GM21390 (cell line): ENCODE measurements at regions not wholly inside any gene's neighbourhood (a gene's known extent, or its start where the extent isn't known, plus 50 kb on each side); places are given as distances from the start of the nearest gene placed in this dataset.

ENCODE experiments used
- ATAC-seq: cut with Tn5 transposase; IDR thresholded peaks from one replicate; pipeline ENCODE4 v1.9.1; 2021; ENCODE audit not compliant: unreplicated experiment

DNA sequence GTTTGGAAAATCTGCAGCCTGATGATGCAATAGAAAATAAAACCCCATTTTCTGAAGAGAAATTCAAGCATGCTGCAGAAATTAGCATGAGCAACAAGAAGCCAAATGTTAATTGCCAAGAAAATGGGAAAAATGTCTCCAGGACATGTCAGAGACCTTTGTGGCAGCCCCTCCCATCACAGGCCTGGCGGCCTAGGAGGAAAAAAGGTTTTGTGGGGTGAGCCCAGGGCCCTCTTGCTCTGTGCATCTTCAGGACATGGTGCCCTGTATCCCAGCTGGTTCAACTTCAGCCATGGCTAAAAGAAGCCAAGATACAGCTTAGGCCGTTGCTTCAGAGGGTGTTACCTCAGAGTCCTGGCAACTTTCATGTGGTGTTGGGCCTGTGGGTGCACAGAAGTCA, 775.5 kb upstream of the SEL1L start:
- ATAC-seq, result no peak

DNA sequence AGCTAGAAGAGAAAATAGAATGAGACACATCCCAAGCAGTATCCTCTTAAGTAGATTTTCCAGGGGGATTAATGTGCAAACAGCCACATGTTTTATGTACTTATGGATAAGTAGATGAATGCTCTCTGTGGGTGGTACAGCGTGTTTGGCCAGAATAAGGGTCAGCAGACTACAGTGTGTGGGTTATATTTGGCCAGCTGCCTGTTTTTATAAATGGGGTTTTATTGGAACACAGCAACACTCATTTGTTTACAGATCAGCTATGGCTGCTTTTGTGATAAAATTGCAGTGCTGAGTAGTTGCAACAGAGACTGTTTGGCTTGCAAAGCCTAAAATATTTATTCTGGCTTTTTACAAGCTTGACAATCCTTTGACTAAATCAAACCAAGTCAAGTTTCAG, 780.2 kb upstream of the SEL1L start:
- no peak for ATAC-seq

DNA sequence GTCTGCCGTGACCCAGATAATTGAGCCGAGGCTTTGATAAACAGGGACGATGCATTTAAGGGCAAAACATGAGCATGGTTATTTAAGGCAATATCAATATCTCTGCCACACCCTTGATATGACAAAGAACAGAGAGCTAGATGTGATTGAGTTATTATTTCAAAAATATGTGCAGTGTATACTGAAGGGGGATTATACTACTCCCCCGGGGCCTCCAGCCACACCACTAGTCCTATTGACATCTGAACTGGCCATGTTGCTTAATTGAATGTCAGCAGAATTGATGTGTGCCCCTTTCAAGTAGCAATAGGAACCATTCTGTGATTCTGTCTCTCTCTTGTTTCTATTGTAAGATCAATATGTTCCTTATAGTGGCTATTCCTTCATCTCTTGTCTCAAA, 794.8 kb upstream of the SEL1L start:
- ATAC-seq, result no peak

DNA sequence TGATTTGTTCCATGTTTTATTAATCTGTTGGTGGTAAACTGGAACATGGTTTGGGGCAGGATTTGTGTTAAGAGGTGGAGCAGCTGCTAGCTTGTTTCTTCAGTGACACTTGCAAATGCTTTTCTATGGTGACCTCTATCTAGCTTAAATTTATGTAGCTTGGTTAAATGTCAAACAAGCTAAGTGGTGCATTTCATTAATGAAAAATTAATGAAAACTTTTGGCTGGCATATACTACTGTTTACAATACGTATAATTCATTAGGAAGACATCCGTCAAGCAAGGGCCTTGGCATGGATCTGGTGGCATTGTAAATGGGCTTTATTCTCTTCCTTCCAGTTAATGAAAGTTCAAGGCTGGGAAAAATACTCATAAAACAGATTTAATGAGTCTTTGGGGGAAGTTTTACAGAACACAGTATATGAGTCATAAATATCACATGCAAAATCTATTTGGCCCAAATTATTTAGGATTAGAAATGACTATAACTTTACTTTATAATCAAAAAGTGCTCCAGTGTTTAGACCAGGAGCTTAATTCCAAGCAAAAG, 807.7 kb upstream of the SEL1L start:
- no peak for ATAC-seq

DNA sequence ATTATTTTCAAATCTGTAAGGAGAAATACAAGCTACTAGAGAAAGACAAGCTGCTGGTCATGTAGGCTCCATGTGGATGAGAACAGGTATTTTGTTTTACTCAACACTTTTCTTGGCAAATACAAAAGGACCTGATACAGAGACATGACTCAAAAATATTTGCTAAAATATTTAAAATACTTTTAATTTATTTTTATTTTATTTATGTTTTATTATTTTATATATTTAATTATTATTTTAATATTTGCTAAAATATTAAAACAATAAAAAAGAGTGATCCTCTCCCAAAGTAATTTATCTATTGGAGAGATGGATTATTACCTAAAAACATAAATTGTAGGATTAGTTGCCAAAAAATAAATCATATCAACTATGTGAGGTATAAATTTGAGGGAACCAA, 808.9 kb upstream of the SEL1L start:
- no peak for ATAC-seq

DNA sequence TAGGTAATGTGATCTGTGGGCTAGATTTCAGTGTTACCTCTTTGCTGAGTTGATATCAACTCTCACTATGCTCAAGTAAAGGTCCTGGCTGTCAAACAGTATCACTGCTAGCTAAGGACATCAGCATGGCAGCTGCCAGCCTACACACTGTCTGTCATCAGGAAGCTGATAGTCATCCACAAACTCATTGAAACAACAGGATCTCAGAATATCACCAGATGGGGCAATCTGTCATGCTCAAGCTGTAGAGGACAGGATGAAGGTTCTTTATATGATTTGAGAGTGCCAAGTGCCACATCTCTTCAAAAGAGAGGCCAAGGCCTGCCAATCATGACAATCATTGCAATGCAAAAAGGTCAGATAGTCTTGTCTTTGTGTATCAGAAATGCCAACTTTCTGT, 811.5 kb upstream of the SEL1L start:
- ATAC-seq, result no peak

DNA sequence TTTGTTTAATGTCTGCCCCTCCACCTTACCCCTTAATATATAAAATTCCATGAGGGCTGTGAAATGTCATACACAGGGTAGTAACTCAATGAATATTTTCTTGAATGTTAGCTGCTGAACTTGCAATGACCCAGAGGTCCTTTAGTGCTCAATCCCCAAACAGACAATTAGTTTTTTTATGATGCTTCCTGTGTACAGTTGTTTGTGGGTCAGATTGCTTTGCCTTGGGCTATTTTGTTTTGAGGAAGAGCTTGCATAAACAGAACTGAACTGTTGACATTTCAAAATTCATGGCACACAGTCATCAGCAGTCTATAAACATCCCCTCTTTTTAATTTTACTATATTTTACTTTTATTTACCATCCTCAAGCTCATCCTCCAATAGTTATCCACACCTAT, 820.5 kb upstream of the SEL1L start:
- no peak for ATAC-seq

DNA sequence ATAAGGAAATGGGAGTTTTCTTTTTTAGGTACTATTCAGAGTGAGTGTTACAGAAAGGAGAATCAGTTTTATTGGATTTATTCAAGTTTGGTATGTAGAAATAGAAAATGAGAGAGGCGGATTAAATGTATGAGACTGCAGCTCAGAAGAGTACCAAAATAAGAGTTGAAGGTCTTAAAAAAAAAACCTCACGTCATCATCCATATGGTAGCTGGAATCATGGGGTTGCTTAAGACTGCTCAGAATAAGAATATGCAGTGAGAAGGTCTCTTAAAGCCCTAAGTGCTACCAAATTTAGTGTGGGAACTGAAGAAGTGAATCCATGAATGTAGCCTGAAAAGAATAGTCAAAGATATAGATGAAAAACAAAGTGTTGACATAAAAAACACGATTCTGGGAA, 825.5 kb upstream of the SEL1L start:
- ATAC-seq, result no peak

DNA sequence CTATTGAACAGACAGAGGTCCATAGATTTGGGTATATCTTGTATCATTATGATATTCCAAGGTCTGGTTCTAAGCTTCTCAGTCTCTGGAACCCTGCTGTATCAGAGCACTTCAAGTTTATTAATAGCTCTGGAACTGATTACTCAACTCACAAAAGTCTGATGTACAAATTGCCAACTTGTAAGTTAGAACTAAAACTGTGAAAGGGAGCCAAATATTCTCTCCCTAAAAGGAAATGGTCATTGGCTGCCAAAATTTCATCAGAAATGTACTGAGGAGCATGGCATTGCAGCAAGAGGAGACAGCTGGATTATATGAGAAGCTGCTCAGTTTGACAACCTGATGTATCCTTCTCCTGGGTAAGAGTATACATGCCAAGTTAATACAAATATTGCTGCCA, 828.8 kb upstream of the SEL1L start:
- no peak for ATAC-seq

DNA sequence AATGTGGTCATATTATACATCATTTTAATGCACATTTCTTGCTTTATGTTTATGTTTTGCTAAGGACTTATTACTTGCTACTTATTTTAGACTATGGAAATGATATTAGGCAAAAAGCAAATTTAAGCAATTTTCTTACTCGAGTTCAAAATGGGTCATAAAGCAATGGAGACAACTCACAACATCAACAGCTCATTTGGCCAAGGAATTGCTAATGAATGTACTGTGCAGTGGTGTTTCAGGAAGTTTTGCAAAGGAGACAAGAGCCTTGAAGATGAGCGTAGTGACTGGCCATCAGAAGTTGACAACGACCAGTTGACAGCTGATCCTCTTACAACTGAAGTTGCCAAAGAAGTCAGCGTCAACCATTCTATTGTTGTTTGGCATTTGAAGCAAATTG, 831.8 kb upstream of the SEL1L start:
- no peak for ATAC-seq

DNA sequence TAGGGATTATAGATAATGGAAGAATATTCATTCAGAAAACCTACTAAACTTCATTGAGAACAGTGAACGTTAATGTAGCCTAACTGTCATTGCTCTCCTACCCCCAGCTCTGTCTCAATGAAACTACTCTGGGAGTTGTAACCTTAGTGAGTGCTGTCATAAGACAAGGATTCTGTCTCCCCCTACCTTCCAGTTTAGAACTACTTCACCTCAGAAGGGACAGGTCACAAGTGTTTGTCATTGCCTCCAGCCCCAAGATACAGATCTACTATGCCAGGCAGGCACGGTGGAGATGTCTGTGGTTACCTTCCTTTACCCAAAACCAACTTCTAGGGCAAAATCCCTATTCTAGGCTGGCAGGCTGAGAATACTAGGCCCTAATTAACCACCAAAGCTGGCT, 833.1 kb upstream of the SEL1L start:
- ATAC-seq, result no peak

DNA sequence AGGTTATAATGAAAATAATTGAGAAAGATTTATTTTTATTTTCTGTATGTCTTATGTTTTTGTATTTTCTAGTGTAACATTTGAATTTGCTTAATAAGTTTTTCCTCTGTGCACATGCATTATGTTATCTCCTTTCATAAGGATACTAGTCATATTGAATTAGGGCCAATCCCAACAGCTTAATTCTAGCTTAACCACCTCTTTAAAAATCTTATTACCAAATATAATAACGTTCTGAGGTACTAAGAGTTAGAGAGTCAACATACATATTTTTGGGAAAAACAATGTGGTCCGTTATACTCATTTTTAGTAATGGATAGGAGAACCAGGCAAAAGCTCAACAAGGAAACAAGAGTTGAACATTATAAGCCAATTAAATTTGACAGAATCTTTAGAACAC, 845.6 kb upstream of the SEL1L start:
- no peak for ATAC-seq

DNA sequence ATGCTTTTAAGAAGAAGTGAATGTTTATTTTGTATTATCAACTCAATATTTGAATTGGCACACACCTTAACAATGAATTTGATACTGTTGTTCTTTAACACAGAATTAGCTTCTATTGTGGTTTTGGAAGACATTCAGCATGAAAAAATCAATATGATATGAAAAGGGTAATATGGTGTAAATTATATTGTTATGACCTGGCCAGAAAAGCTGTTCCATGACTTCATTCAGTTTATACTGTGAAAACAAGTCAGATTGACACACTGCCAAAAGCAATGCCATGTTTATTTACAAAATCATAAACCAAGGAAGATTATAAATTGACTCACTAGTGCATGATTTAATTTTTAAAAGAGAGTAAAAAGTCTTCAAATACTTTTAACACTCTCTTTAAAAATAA, 851.4 kb upstream of the SEL1L start:
- no peak for ATAC-seq

DNA sequence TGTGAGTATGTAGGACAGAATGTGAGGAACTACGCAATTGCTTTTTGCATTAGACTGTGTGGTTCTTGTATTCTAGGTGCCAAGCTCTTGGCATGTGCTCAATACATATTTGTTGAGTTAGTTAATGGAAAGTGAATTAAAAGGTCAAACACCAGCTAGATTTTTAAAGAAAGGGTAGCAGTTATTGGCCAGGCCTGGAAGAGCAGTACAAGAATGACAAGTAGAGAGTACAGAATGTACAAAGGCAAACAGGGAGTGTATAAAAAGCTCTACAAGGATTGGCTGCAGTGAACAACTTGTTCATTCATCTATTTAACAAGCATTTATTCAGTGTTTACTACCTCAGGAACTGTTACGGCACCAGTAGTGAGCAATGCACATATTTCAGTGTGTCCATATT, 854.0 kb upstream of the SEL1L start:
- no peak for ATAC-seq

DNA sequence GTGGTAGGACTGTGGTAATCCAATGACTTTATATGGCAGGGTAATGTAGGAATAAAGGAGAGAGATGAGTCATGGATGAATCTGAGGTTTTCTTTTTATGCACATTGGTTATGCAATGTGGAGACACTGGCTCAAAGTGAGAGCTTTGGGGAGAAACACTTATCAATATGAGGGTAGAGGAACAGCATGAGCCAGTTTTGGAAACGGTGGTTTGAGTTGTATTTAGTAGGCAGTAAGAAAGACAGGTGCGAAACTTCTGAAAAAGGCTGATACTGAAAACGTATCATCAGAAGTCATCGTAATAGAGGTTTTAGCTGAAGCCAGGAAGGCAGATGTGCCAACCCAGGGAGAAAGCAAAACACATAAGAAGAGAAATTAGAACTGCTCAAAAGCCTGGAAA, 854.8 kb upstream of the SEL1L start:
- ATAC-seq, result no peak

DNA sequence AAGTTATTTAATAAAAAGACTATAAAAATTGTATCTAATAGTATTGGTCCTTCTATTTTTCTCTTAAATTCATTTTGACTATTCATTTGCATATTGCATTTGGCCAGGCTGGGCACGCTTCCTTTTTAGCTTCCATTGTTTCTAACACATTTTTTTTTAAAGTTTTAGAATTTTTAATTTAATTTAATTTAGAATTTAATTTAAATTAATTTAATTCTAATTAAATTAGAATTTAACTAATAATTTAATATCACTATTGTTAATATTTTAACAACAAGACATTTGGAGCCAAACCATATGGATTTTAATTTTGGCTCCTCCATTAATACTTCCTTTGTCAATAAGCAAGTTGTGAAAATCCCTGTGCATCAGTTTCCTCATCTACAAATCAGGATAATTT, 856.9 kb upstream of the SEL1L start:
- no peak for ATAC-seq

DNA sequence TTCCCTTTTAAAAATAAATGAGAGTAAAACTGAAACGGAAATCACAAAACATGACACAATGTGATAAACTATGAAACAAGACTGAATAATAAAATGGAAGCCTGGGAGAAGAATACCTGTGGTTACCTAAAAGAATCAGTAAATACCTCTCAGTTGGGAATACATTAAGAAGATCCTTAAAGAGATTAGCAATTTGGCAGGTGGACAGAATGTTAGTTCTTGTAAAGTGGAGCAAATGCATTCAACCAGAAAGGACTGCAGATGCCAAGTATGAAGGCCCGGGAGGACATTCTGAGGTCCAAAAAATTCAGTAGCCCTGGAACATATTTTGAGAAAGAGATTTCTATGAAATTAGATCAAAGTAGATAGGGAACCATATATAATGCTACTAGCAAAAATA, 861.3 kb upstream of the SEL1L start:
- no peak for ATAC-seq

DNA sequence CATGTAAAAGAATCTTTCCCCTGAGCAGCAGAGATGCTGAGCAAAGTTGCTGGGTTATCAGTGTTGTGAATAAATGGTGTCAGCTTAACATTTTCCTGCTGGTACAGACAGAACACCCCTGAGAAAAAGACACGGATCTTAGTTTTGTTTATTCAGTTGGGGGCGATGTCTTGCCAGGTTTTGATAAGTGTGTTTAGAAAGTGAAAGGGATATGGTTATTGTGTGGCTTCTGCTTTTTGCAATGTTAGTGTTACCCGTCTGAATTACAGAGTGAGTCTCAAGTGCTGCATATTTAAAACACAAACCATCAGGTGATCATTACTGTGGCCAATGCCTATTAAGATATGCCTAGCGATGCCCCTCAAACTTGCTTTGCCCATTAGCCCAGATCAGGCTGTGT, 864.6 kb upstream of the SEL1L start:
- ATAC-seq, result no peak

DNA sequence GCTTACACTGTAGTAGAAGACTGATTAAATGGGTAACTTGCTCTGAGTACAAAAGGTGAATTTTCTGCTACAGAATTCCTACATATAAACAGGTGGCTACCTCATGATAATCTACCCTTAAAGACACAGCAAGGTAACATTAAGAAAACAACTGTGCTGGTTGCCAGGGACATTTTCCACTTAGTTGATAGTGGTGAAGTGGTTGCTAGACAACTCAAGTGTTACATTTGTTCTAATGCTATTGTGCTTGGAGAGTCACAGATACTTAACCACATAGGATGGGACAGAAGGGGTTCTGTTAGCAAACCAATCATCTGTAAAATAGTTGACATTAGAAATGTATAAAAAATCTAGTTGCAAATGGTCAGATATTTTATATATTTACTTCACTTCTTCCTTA, 870.3 kb upstream of the SEL1L start:
- ATAC-seq, result no peak

DNA sequence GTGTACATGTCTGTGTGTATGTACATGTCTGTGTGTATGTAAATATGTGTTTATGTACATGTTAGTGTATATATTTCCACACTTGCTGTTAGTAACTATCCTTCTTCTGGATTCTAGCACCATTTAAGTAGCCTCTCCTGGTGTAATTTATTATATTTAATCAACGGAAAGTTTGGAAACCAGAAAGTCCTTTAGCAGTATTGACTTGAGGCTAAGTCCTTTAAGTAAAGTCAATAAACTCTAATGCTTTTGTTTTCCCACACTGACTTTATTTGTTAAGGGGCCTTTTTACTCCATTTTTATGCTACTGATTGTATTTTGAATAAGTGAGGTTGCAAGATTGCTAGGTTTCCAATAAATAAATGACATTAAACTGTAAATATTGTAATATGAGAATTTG, 876.4 kb upstream of the SEL1L start:
- no peak for ATAC-seq

DNA sequence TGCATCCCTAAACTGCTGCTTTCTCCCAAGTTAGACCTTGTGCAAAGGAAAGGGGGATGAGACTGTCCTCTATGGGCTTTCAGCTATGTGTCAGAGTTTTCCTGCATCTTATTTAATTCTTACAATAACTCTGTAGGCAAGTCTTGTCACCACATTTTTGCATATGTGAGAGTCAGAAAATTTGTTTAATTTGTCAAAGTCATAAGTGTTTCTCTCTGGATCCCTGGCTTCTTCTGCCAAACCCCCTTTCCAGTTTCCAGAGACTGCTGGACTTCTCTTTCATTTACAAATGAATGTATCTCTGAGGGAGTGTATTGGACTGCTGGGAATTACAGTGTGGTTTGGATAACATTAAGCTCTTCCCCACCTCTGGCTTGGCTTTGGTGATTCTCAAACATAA, 877.6 kb upstream of the SEL1L start:
- ATAC-seq, result no peak

DNA sequence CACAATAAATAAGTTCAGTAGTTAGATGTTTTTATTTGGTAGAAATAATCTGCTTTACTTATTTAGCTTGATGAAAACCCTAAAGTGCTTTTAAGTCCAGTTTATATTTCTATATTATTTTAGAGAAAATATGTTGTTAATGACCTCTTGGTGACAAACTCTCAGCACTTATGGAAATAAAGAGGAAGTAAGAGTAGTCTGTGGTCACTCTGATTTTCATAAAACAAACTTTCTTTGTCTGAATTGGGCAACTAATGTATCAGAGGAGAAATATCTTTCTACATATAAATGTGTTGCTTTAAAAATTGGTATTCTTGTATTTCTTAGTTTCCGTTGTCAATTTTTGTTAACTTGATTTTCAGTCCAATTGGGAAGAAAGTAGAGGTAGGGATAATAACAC, 878.9 kb upstream of the SEL1L start:
- no peak for ATAC-seq

DNA sequence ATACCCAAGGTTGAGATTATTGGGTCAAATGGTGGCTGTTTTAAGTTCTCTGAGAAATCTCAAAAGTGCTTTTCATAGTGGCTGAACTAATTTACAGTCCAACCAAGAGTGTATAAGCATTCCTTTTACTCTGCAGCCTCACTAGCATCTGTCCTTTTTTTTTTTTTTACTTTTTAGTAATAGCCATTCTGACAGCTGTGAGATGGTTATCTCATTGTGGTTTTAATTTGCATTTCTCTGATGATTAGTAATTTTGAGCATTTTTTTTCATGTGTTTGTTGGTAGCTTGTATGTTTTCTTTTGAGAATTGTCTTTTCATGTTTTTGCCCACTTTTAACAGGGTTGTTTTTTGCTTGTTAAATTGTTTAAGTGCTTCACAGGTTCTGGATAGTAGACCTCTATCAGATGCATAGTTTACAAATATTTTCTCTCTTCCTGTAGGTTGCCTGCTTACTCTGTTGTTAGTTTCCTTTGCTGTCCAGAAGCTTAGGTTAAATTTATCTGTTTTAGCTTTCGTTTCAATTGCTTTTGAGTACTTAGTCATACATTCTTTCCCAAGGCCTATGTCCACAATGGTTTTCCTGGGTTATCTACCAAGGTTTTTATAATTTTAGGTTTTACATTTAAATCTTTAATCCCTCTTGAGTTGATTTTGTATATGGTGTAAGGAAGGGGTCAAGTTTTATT, 881.3 kb upstream of the SEL1L start:
- ATAC-seq, result peak; percentile 70
